ENCODE measurements at regions not wholly inside any gene's neighbourhood (a gene's known extent, or its start where the extent isn't known, plus 50 kb on each side); places are given as distances from the start of the nearest gene placed in this dataset.
"Not testable (repeated sequence)": the region's sequence is repeated elsewhere in the genome, so short reads cannot be mapped to it uniquely, and the experiment has no call there.

DNA sequence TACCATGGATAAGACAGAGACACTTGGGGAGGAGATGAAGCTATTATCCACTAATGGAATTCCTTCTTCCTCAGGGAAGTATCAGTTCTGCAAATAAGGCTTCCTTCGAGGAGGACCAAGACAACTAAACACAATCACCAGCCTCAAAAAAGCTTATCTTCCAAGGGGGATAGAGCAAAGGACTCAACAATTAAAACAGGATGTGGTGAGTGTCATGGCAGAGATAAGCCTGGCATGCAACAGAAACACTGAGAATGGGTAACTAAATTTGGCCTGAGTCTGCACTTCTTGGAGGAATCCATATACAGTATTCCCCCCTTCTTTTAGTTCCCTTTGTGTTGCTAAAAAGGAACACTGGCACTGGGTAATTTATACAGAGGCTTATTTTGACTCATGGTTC lies 1285.2 kb downstream of the GATA3 start:
- DNase-seq (ENCODE audit: low read depth) = no peak
- TF ChIP-seq, protein P1, sequence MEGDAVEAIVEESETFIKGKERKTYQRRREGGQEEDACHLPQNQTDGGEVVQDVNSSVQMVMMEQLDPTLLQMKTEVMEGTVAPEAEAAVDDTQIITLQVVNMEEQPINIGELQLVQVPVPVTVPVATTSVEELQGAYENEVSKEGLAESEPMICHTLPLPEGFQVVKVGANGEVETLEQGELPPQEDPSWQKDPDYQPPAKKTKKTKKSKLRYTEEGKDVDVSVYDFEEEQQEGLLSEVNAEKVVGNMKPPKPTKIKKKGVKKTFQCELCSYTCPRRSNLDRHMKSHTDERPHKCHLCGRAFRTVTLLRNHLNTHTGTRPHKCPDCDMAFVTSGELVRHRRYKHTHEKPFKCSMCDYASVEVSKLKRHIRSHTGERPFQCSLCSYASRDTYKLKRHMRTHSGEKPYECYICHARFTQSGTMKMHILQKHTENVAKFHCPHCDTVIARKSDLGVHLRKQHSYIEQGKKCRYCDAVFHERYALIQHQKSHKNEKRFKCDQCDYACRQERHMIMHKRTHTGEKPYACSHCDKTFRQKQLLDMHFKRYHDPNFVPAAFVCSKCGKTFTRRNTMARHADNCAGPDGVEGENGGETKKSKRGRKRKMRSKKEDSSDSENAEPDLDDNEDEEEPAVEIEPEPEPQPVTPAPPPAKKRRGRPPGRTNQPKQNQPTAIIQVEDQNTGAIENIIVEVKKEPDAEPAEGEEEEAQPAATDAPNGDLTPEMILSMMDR (IDR thresholded peaks at IDR 0.05; ENCODE audit: insufficient read depth, low read depth, low read length) = no peak
- H3K4me3 ChIP-seq (ENCODE audit: low read depth, low read length) = no peak overlapping the region

DNA sequence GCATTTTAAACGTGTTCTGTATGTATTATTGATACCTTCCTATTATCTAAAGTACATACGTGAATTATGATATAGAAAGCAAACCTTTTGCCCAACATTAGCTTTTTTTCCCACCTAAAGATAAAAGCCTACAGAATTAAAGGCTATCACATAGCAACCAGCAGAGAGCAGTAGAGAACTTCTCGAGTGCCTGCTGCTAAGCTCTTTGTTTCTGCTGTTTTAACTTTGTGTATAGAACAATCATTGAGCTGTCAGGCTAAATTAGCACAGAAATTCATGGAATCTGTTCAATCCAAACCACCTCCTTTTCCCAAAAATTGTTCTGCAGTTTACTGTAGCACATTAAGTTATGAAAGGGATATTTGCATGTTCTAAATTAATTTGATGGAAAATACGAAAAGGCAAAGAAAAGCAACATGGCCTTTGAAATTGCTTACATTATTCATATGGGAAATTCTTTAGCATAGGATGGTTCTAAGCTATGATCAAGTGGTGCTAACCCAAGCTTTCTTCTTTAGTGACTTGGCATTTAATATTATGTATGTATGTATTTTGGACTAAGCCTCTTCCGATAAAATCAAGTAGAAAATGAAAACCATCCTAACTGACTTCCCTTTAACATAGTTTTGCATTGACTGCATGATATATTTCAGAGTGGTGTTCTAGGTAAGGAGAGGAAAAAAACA lies 1288.5 kb downstream of the GATA3 start:
- TF ChIP-seq, protein P1 (IDR thresholded peaks at IDR 0.05; ENCODE audit: insufficient read depth, low read depth, low read length) = peak; percentile 70
- DNase-seq (ENCODE audit: low read depth) = peak; percentile 47

DNA sequence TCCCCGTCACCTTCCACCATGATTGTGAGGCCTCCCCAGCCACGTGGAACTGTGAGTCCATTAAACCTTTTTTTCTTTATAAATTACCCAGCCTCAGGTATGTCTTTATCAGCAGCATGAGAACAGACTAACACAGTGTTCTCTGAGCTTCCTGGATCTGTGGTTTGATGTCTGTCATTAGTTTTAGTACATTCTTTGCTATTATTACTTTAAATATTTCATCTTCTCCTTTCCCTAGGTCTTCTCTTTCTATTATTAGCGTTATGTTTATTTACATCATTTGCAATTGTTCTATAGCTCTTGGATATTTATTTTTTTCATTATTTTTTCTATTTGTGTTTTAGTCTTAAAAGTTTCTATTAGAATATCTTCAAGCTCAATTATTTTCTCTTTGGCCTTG lies 1293.4 kb downstream of the GATA3 start:
- DNase-seq (ENCODE audit: low read depth); H3K4me3 ChIP-seq (ENCODE audit: low read depth, low read length): not testable (repeated sequence)

More for the DNA sequence above, 1288.5 kb downstream of the GATA3 start:
- no peak overlapping the region for H3K4me3 ChIP-seq (ENCODE audit: low read depth, low read length)

DNA sequence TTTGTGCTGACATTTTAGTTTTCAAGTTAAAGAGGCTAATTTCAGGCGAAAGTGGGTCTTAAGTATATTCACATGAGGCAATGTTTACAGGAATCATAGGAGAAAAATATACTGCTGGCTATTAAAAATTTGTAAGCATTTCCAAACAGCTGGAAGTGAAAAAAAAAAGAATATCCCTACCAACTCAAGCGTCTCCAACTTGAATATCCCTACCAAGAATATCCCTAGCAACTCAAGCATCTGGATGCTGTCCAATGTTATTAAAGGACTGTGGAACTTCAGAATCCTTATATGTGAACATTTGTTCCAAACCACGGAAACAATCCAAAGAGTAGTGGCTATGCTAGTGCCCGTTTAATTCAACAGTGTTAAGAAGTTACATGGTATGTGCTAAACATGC lies 1303.0 kb downstream of the GATA3 start:
- TF ChIP-seq, protein P1 (IDR thresholded peaks at IDR 0.05; ENCODE audit: insufficient read depth, low read depth, low read length) = no peak
- no peak overlapping the region for H3K4me3 ChIP-seq (ENCODE audit: low read depth, low read length)
- no peak for DNase-seq (ENCODE audit: low read depth)

DNA sequence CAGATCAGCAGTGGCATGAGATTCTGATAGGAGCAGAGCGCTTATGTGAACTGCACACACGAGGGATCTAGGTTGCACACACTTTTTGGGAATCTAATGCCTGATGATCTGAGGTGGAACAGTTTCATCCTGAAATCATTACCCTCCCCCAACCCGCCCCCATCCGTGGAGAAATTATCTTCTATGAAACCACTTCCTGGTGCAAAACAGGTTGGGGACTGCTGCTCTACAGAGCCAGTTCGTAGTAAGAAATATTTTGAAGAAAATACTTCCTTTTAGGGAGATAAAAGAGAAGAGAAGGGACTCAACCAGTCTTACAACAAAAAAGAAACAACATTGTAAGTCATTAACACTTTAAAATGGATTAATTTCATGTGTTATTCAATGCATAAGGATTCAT lies 1308.2 kb downstream of the GATA3 start:
- no peak for DNase-seq (ENCODE audit: low read depth)
- TF ChIP-seq, protein P1 (IDR thresholded peaks at IDR 0.05; ENCODE audit: insufficient read depth, low read depth, low read length) = no peak
- no peak overlapping the region for H3K4me3 ChIP-seq (ENCODE audit: low read depth, low read length)

DNA sequence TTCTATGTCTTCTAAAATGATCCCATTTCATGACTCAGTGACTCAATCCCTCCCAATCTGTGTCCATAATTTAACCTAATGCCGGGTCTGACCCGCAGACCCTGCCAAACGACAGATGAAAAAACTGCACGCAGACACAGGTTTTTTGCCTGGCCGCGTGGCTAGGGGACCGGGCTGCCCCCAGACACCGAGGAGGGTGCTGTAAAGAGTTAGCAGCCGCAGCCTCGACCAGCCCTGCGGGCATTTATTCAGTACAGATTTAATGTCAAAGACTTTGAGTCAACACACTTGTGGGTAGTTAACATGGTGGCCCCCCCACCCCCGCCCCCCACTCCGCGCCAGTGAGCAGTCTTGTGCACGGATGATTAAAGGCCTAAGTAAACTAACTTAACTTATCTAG lies 1324.7 kb downstream of the GATA3 start:
- DNase-seq (ENCODE audit: low read depth) = no peak
- TF ChIP-seq, protein P1 (IDR thresholded peaks at IDR 0.05; ENCODE audit: insufficient read depth, low read depth, low read length) = no peak

DNA sequence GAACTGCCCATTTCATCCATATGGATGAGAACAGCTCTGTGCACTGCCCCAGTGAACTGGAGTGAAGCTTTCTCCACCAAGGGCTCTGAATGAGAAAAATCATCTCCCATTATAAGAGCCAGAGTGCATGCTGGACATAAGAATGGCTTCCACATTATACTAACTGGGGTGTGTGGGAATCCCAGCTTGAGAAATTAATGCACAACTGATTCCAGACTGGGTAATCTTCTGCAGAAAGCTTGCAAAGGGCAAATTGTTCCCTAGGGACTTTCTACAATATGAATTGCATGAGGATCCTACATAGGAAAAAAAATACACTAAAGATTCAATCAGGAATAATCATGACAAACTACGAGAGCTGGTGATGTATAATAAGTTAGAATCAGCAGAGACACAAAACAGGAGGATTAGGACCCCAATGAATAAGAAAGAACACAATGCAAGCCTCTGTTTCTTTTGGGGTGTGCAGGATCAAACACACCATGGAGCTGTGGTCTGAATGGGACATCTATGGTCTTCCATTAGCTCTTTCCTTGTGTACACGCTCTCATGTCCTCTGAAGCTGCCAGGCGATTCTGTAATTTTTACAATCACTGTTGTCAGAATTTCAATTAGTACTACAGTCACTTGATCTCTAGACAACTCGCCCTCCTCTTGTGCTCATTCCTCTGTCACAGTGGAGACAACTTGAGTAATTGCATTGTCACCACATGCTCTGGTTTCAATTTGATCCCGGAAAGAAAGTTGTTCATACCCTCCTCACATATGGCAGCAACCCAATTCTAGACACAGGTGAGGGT lies 1327.4 kb downstream of the GATA3 start:
- DNase-seq (ENCODE audit: low read depth) = no peak
- H3K4me3 ChIP-seq (ENCODE audit: low read depth, low read length) = no peak overlapping the region
- TF ChIP-seq, protein P1 (IDR thresholded peaks at IDR 0.05; ENCODE audit: insufficient read depth, low read depth, low read length) = no peak

More for the DNA sequence above, 1324.7 kb downstream of the GATA3 start:
- H3K4me3 ChIP-seq (ENCODE audit: low read depth, low read length) = no peak overlapping the region
